HL-60 (cell line): ENCODE measurements at regions not wholly inside any gene's neighbourhood (a gene's known extent, or its start where the extent isn't known, plus 50 kb on each side); places are given as distances from the start of the nearest gene placed in this dataset.

ENCODE experiments used
- DNase-seq, 2 experiments: peaks; one replicate each; pipeline ENCODE4 v3.0.0-alpha.2; 2010 to 2020; ENCODE audit warnings: low read depth in 1 of 2, low spot score in 1 of 2
- H3K27ac ChIP-seq: fragments of 250-450 bp; sonication (Bioruptor Pico); replicated peaks from 2 replicates; pipeline ENCODE4 v1.5.1; 2020; ENCODE audit warnings: mild to moderate bottlenecking, moderate library complexity
- H3K27me3 ChIP-seq: fragments of 250-450 bp; sonication (Bioruptor Pico); 2 replicates; pipeline ENCODE4 v1.5.1; 2021; ENCODE audit warnings: mild to moderate bottlenecking, moderate library complexity; ENCODE audit not compliant: insufficient read depth, poor library complexity, severe bottlenecking
- H3K4me3 ChIP-seq: replicated peaks from 2 replicates; pipeline ENCODE4 v1.5.1; 2011; ENCODE audit warnings: mild to moderate bottlenecking, control low read depth, low read length; ENCODE audit not compliant: insufficient read depth
- CTCF ChIP-seq: IDR thresholded peaks from one replicate; pipeline ENCODE4 v1.5.1; 2011; ENCODE audit warnings: low read length, control low read depth, inconsistent platforms; ENCODE audit not compliant: insufficient read depth
- GABPA ChIP-seq: IDR thresholded peaks from 2 replicates; pipeline ENCODE4 v1.6.1; 2012; ENCODE audit warnings: low read depth
- POLR2AphosphoS5 ChIP-seq: IDR thresholded peaks from 2 replicates; pipeline ENCODE4 v1.6.1; 2012; ENCODE audit warnings: low read depth
- REST ChIP-seq: IDR thresholded peaks from 2 replicates; pipeline ENCODE4 v1.6.1; 2012; ENCODE audit warnings: low read depth; ENCODE audit not compliant: insufficient replicate concordance
- SPI1 ChIP-seq: IDR thresholded peaks from 2 replicates; pipeline ENCODE4 v1.6.1; 2012; ENCODE audit warnings: low read depth, mild to moderate bottlenecking, borderline replicate concordance

DNA sequence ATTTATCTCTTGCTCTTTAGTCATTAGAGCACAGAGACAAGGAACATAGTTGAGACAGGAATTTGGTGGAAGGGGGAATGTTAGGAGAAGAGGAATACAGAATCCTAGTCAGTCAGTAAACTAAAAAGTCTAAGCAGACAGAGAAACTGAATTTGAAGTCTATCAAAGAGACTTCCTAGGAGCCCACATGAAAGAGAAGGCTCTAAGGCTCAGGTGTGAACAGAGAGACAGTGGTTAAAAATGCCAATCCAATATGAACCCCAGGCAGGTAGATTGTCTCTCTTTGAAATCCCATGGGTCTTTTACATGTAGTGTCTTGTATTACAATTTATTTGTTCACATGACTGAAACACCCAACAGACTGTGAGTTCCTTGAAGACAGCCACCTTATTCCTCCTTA is 77.8 kb upstream of the NFKB1 start:
- Histone ChIP-seq H3K27me3 (no peaks in the 10 kb centered on the region), H3K4me3 (no peak overlapping the region), H3K27ac (no peak overlapping the region)
- DNase-seq, result no peak
- TF ChIP-seq GABPA (no peak), POLR2AphosphoS5 (no peak), CTCF (no peak), REST (no peak)

DNA sequence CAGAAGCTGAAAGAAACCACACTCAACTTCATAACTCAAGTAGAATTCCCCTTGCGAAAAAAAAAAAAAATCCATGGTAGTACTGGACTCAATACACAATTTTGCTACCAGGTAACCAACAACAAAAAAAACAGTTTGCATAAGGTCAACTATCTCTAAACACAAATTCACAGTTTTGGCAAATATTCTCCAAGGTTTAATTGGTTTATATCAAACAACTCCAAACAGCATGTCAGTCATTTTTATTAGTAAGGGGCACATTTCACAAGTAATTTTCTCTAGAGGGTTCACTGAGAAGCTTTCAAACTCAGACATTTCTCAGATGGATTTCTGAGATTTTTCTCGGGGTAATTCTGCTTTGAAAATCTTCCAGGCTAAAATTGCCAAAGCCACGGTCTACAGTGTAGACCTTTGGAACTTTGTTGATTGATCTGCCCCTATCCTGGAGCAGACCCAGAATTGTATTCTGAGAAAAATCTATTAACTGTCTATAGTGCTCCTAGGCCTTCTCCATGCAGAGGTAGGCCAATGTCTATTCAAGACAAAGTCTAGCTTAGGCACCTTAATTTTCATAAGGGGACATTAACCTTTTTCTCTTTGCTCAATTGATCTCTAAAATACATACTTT is 73.7 kb upstream of the NFKB1 start:
- Histone ChIP-seq H3K4me3 (no peak overlapping the region), H3K27me3 (no peaks in the 10 kb centered on the region), H3K27ac (no peak overlapping the region)
- TF ChIP-seq CTCF, result no peak
- TF ChIP-seq REST, result no peak
- no peak for TF ChIP-seq GABPA
- TF ChIP-seq SPI1, result no peak
- no peak for TF ChIP-seq POLR2AphosphoS5
- no peak for DNase-seq

DNA sequence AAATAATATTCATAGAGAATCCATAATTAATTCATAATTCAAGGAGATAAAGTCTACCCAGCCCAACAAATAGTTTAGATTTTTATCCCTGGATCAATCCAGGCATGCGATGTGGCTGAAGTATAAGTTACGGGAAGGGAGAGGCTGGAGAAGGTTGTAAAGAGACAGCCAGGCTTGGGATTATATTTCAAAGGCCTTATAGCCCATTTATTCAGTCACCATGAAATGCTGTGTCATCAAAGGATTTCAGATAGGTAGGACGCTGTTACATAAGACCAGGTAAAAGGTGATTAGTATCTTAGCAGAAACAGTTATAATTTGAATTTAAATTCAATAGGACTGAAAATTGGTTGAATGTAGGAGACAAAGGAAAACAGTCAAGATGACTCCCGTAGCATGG is 73.0 kb upstream of the NFKB1 start:
- H3K4me3 ChIP-seq, result no peak overlapping the region
- DNase-seq, result no peak
- no peaks in the 10 kb centered on the region for H3K27me3 ChIP-seq
- TF ChIP-seq SPI1 (no peak), GABPA (no peak), POLR2AphosphoS5 (no peak), REST (no peak), CTCF (no peak)
- no peak overlapping the region for H3K27ac ChIP-seq
